ENCODE measurements at regions not wholly inside any gene's neighbourhood (a gene's known extent, or its start where the extent isn't known, plus 50 kb on each side); places are given as distances from the start of the nearest gene placed in this dataset.

- no peak overlapping the region for H3K9ac ChIP-seq (ENCODE audit: low read depth, low read length)
- H3K27me3 ChIP-seq (ENCODE audit: insufficient read depth, low read length, poor library complexity) = no peaks in the 10 kb centered on the region
- H3K9me3 ChIP-seq (ENCODE audit: insufficient read depth, low read length, severe bottlenecking) = no peaks in the 10 kb centered on the region
- ATAC-seq (ENCODE audit: insufficient read depth, low read depth) = no peak
- H2AFZ ChIP-seq (ENCODE audit: low read depth, low read length) = no peak overlapping the region
- H3K36me3 ChIP-seq (ENCODE audit: insufficient read depth, low read length) = no peaks in the 10 kb centered on the region
- H3K4me1 ChIP-seq (ENCODE audit: insufficient read depth, low read length) = no peaks in the 10 kb centered on the region
- no peak overlapping the region for H3K4me3 ChIP-seq (ENCODE audit: low read depth in 1 of 2, low read length in 2 of 2)
- H3K27ac ChIP-seq (ENCODE audit: low read length) = no peak overlapping the region
- no peak for TF ChIP-seq CTCF (IDR thresholded peaks at IDR 0.05; ENCODE audit: borderline replicate concordance, extremely low read depth, low read length, poor library complexity, severe bottlenecking)
- no peaks in the 10 kb centered on the region for H3K79me2 ChIP-seq (ENCODE audit: insufficient read depth, low read length)
- H3K4me2 ChIP-seq (ENCODE audit: insufficient read depth, low read length) = no peak overlapping the region
- H4K20me1 ChIP-seq (ENCODE audit: insufficient read depth, low read length) = no peaks in the 10 kb centered on the region
- no peak for DNase-seq
Observed at GRCh38 chr3:181623924-181624694, 87.6 kb upstream of the SOX2 start.

GRCh38 chr3:181622365-181622764 is 89.4 kb upstream of the SOX2 start:
- no peaks in the 10 kb centered on the region for H3K36me3 ChIP-seq (ENCODE audit: insufficient read depth, low read length)
- no peak overlapping the region for H2AFZ ChIP-seq (ENCODE audit: low read depth, low read length)
- H3K27me3 ChIP-seq (ENCODE audit: insufficient read depth, low read length, poor library complexity) = no peaks in the 10 kb centered on the region
- H3K27ac ChIP-seq (ENCODE audit: low read length) = no peak overlapping the region
- no peaks in the 10 kb centered on the region for H4K20me1 ChIP-seq (ENCODE audit: insufficient read depth, low read length)
- DNase-seq = no peak
- no peak overlapping the region for H3K9ac ChIP-seq (ENCODE audit: low read depth, low read length)
- H3K4me2 ChIP-seq (ENCODE audit: insufficient read depth, low read length) = no peak overlapping the region
- H3K4me1 ChIP-seq (ENCODE audit: insufficient read depth, low read length) = no peaks in the 10 kb centered on the region
- no peak overlapping the region for H3K4me3 ChIP-seq (ENCODE audit: low read depth in 1 of 2, low read length in 2 of 2)
- no peak for TF ChIP-seq CTCF (IDR thresholded peaks at IDR 0.05; ENCODE audit: borderline replicate concordance, extremely low read depth, low read length, poor library complexity, severe bottlenecking)
- TF ChIP-seq EZH2 (IDR thresholded peaks at IDR 0.05; ENCODE audit: borderline replicate concordance, low read depth, low read length, severe bottlenecking) = no peak
- no peaks in the 10 kb centered on the region for H3K9me3 ChIP-seq (ENCODE audit: insufficient read depth, low read length, severe bottlenecking)
- no peak for ATAC-seq (ENCODE audit: insufficient read depth, low read depth)
- H3K79me2 ChIP-seq (ENCODE audit: insufficient read depth, low read length) = no peaks in the 10 kb centered on the region

GRCh38 chr3:181619897-181620296 is 91.8 kb upstream of the SOX2 start:
- Histone ChIP-seq H3K27me3 (ENCODE audit: insufficient read depth, low read length, poor library complexity) (no peaks in the 10 kb centered on the region), H3K9ac (ENCODE audit: low read depth, low read length) (no peak overlapping the region), H3K4me3 (ENCODE audit: low read depth in 1 of 2, low read length in 2 of 2) (no peak overlapping the region), H3K27ac (ENCODE audit: low read length) (no peak overlapping the region), H3K9me3 (ENCODE audit: insufficient read depth, low read length, severe bottlenecking) (no peaks in the 10 kb centered on the region), H4K20me1 (ENCODE audit: insufficient read depth, low read length) (no peaks in the 10 kb centered on the region), H3K4me2 (ENCODE audit: insufficient read depth, low read length) (no peak overlapping the region), H3K4me1 (ENCODE audit: insufficient read depth, low read length) (no peaks in the 10 kb centered on the region), H3K79me2 (ENCODE audit: insufficient read depth, low read length) (no peaks in the 10 kb centered on the region), H3K36me3 (ENCODE audit: insufficient read depth, low read length) (no peaks in the 10 kb centered on the region), H2AFZ (ENCODE audit: low read depth, low read length) (no peak overlapping the region)
- ATAC-seq (ENCODE audit: insufficient read depth, low read depth) (no peak), DNase-seq (no peak)
- no peak for TF ChIP-seq CTCF (IDR thresholded peaks at IDR 0.05; ENCODE audit: borderline replicate concordance, extremely low read depth, low read length, poor library complexity, severe bottlenecking)

GRCh38 chr3:181618260-181618659 is 93.5 kb upstream of the SOX2 start:
- Histone ChIP-seq H3K9me3 (ENCODE audit: insufficient read depth, low read length, severe bottlenecking) (no peaks in the 10 kb centered on the region), H3K4me3 (ENCODE audit: low read depth in 1 of 2, low read length in 2 of 2) (no peak overlapping the region), H4K20me1 (ENCODE audit: insufficient read depth, low read length) (no peaks in the 10 kb centered on the region), H3K36me3 (ENCODE audit: insufficient read depth, low read length) (no peaks in the 10 kb centered on the region), H3K4me1 (ENCODE audit: insufficient read depth, low read length) (no peaks in the 10 kb centered on the region), H3K79me2 (ENCODE audit: insufficient read depth, low read length) (no peaks in the 10 kb centered on the region), H2AFZ (ENCODE audit: low read depth, low read length) (no peak overlapping the region), H3K4me2 (ENCODE audit: insufficient read depth, low read length) (no peak overlapping the region), H3K9ac (ENCODE audit: low read depth, low read length) (no peak overlapping the region), H3K27ac (ENCODE audit: low read length) (no peak overlapping the region), H3K27me3 (ENCODE audit: insufficient read depth, low read length, poor library complexity) (no peaks in the 10 kb centered on the region)
- ATAC-seq (ENCODE audit: insufficient read depth, low read depth) = no peak
- no peak for TF ChIP-seq CTCF (IDR thresholded peaks at IDR 0.05; ENCODE audit: borderline replicate concordance, extremely low read depth, low read length, poor library complexity, severe bottlenecking)
- no peak for DNase-seq
